WTC11 (cell line): ENCODE measurements at regions not wholly inside any gene's neighbourhood (a gene's known extent, or its start where the extent isn't known, plus 50 kb on each side); places are given as distances from the start of the nearest gene placed in this dataset.

Source experiments
- ATAC-seq: fragments of 200-7000 bp; cut with Tn5 transposase; 2 replicates; pipeline ENCODE4 v1.10.0; 2021; ENCODE audit warnings: mild to moderate bottlenecking, moderate library complexity
- CTCF ChIA-PET: fragments of 300-600 bp; sonication (Branson Sonifier 250); formaldehyde crosslinking; loops from one replicate; lab custom pipeline; 2021; ENCODE audit warnings: antibody characterized with exemption; lab: Charles Lee
- POLR2A ChIA-PET: fragments of 350-600 bp; sonication (Branson Sonifier 250); formaldehyde crosslinking; loops from one replicate; lab custom pipeline; 2021; ENCODE audit warnings: antibody characterized with exemption; lab: Charles Lee
- DNase-seq: peaks from one replicate; pipeline ENCODE4 v3.0.0; 2021; ENCODE audit warnings: low spot score
- H3K27ac Mint-ChIP-seq: 2 replicates; pipeline ENCODE4 v1.8.0; 2021; ENCODE audit warnings: mixed read lengths
- H3K27me3 Mint-ChIP-seq: 2 replicates; pipeline ENCODE4 v1.8.0; 2021; ENCODE audit warnings: low read depth, mild to moderate bottlenecking, moderate library complexity, mixed read lengths
- H3K36me3 Mint-ChIP-seq: 2 replicates; pipeline ENCODE4 v1.8.0; 2021; ENCODE audit warnings: mixed read lengths
- H3K4me1 Mint-ChIP-seq: 2 replicates; pipeline ENCODE4 v1.8.0; 2022; ENCODE audit warnings: mixed read lengths
- H3K4me3 Mint-ChIP-seq: 2 replicates; pipeline ENCODE4 v1.8.0; 2021; ENCODE audit warnings: mild to moderate bottlenecking, moderate library complexity, mixed read lengths
- H3K9me3 Mint-ChIP-seq: 2 replicates; pipeline ENCODE4 v1.8.0; 2021; ENCODE audit warnings: mixed read lengths
- ATF1 ChIP-seq: sonication (generic); formaldehyde crosslinking; IDR thresholded peaks from 2 replicates; pipeline ENCODE4 v1.8.1; 2023; ENCODE audit warnings: mild to moderate bottlenecking, moderate library complexity, missing genetic modification reagents
- ESRRA ChIP-seq: sonication (generic); formaldehyde crosslinking; IDR thresholded peaks from 2 replicates; pipeline ENCODE4 v1.8.1; 2022; ENCODE audit warnings: mild to moderate bottlenecking, missing genetic modification reagents, borderline replicate concordance
- NFATC4 ChIP-seq: fragments of 250-450 bp; sonication (Bioruptor Pico); IDR thresholded peaks from 2 replicates; pipeline ENCODE4 v1.9.0; 2021; ENCODE audit warnings: mild to moderate bottlenecking
- OVOL2 ChIP-seq: fragments of 250-450 bp; sonication (Bioruptor Pico); IDR thresholded peaks from 2 replicates; pipeline ENCODE4 v1.9.0; 2021; ENCODE audit warnings: mild to moderate bottlenecking, borderline replicate concordance
- SOX15 ChIP-seq: fragments of 250-450 bp; sonication (Bioruptor Pico); IDR thresholded peaks from 2 replicates; pipeline ENCODE4 v1.9.0; 2021; ENCODE audit warnings: mild to moderate bottlenecking
- TCF7 ChIP-seq: sonication (generic); formaldehyde crosslinking; IDR thresholded peaks from 2 replicates; pipeline ENCODE4 v1.8.0; 2022; ENCODE audit warnings: mild to moderate bottlenecking, low read depth, missing genetic modification reagents, moderate library complexity
- TP53 ChIP-seq: sonication (generic); formaldehyde crosslinking; IDR thresholded peaks from 2 replicates; pipeline ENCODE4 v1.8.1; 2023; ENCODE audit warnings: mild to moderate bottlenecking, missing genetic modification reagents
- ZBTB21 ChIP-seq: sonication (generic); formaldehyde crosslinking; IDR thresholded peaks from 2 replicates; pipeline ENCODE4 v1.8.1; 2023; ENCODE audit warnings: mild to moderate bottlenecking, missing genetic modification reagents, borderline replicate concordance
- ZNF232 ChIP-seq: sonication (generic); formaldehyde crosslinking; IDR thresholded peaks from 2 replicates; pipeline ENCODE4 v1.8.0; 2022; ENCODE audit warnings: mild to moderate bottlenecking, missing genetic modification reagents
- ZNF263 ChIP-seq: sonication (generic); formaldehyde crosslinking; IDR thresholded peaks from 2 replicates; pipeline ENCODE4 v1.8.1; 2022; ENCODE audit warnings: low read depth, mild to moderate bottlenecking, moderate library complexity, missing genetic modification reagents
- ZNF317 ChIP-seq: sonication (generic); formaldehyde crosslinking; IDR thresholded peaks from 2 replicates; pipeline ENCODE4 v1.8.1; 2023; ENCODE audit warnings: low read depth, mild to moderate bottlenecking, moderate library complexity, missing genetic modification reagents, borderline replicate concordance
- ZNF423 ChIP-seq: fragments of 250-450 bp; sonication (Bioruptor Pico); IDR thresholded peaks from 2 replicates; pipeline ENCODE4 v2.1.2; 2022; ENCODE audit warnings: mild to moderate bottlenecking, moderate library complexity
- ZNF671 ChIP-seq: fragments of 250-450 bp; sonication (Bioruptor Pico); IDR thresholded peaks from 2 replicates; pipeline ENCODE4 v1.8.0; 2021; ENCODE audit warnings: mild to moderate bottlenecking
- TF ChIP-seq, protein P1 (sequence below): sonication (generic); formaldehyde crosslinking; IDR thresholded peaks from 2 replicates; pipeline ENCODE4 v1.8.1; 2022; ENCODE audit warnings: mild to moderate bottlenecking, moderate library complexity, missing genetic modification reagents
- TF ChIP-seq, protein P2 (sequence below): fragments of 250-450 bp; sonication (Bioruptor Pico); conservative IDR thresholded peaks from 2 replicates; pipeline ENCODE4 v1.9.0; 2021; ENCODE audit warnings: mild to moderate bottlenecking
- TF ChIP-seq, protein P3 (sequence below): fragments of 250-450 bp; sonication (Bioruptor Pico); IDR thresholded peaks from 2 replicates; pipeline ENCODE4 v1.9.0; 2021; ENCODE audit warnings: mild to moderate bottlenecking
- TF ChIP-seq, protein P4 (sequence below): sonication (generic); formaldehyde crosslinking; IDR thresholded peaks from 2 replicates; pipeline ENCODE4 v1.8.1; 2022; ENCODE audit warnings: mild to moderate bottlenecking, missing genetic modification reagents, moderate library complexity, borderline replicate concordance
- TF ChIP-seq, protein P5 (sequence below): sonication (generic); formaldehyde crosslinking; IDR thresholded peaks from 2 replicates; pipeline ENCODE4 v1.8.0; 2022; ENCODE audit warnings: mild to moderate bottlenecking, missing genetic modification reagents

DNA sequence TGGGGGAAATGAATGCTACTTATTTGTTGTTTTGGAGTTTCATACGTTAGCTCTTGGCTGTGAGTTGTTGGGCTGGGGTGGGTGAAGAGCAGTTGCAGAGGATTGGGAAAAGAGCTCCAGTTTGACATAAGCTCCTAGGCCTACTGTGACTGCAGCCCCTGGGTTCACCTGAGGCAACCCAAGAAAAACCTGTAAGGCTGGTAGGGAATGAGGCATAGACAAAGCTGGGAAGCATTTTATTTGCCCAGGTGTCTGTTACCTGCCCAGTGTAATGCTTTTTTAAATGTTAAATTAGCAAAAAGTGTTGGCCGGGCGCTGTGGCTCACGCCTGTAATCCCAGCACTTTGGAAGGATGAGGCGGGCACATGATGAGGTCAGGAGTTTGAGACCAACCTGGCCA, 160.0 kb downstream of the FHIP1A start (continued):
- TF ChIP-seq ATF1 (no peak), TP53 (CRISPR knock-in tag) (no peak), SOX15 (no peak), OVOL2 (no peak), NFATC4 (CRISPR knock-in tag) (no peak), ZBTB21 (CRISPR knock-in tag) (no peak)
- TF ChIP-seq, protein P1, sequence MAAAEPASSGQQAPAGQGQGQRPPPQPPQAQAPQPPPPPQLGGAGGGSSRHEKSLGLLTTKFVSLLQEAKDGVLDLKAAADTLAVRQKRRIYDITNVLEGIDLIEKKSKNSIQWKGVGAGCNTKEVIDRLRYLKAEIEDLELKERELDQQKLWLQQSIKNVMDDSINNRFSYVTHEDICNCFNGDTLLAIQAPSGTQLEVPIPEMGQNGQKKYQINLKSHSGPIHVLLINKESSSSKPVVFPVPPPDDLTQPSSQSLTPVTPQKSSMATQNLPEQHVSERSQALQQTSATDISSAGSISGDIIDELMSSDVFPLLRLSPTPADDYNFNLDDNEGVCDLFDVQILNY (CRISPR knock-in tag) = no peak
- TF ChIP-seq, protein P2, sequence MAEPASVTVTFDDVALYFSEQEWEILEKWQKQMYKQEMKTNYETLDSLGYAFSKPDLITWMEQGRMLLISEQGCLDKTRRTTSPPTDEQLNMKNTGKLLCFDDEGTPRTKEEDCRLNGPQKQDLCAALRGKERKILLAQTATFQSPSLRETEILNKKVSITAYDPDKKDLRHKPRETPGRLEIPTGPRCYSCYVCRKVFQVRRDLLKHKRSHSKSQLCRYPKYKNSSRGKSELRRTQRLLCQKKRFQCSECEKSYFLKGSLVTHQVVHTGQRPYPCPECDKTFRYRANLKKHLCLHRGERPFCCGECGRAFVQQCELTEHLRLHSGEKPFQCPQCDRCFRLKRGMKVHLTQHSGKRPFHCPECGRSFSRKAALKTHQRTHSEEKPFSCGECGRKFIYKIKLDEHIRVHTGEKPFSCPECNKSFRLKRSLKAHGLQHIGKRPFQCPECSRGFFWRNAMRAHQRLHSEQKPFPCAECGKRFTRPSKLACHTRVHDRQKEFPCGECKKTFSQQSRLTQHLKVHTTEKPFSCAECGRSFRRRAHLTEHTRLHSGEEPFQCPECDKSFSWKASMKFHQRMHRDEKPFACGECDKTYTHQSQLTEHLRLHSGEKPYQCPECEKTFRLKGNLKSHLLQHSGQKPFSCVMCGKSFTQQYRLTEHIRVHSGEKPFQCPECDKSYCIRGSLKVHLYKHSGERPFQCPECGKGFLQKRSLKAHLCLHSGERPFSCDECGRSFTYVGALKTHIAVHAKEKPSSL (CRISPR knock-in tag) = no peak
- TF ChIP-seq, protein P3, sequence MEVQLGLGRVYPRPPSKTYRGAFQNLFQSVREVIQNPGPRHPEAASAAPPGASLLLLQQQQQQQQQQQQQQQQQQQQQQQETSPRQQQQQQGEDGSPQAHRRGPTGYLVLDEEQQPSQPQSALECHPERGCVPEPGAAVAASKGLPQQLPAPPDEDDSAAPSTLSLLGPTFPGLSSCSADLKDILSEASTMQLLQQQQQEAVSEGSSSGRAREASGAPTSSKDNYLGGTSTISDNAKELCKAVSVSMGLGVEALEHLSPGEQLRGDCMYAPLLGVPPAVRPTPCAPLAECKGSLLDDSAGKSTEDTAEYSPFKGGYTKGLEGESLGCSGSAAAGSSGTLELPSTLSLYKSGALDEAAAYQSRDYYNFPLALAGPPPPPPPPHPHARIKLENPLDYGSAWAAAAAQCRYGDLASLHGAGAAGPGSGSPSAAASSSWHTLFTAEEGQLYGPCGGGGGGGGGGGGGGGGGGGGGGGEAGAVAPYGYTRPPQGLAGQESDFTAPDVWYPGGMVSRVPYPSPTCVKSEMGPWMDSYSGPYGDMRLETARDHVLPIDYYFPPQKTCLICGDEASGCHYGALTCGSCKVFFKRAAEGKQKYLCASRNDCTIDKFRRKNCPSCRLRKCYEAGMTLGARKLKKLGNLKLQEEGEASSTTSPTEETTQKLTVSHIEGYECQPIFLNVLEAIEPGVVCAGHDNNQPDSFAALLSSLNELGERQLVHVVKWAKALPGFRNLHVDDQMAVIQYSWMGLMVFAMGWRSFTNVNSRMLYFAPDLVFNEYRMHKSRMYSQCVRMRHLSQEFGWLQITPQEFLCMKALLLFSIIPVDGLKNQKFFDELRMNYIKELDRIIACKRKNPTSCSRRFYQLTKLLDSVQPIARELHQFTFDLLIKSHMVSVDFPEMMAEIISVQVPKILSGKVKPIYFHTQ (CRISPR knock-in tag) = no peak
- TF ChIP-seq, protein P4, sequence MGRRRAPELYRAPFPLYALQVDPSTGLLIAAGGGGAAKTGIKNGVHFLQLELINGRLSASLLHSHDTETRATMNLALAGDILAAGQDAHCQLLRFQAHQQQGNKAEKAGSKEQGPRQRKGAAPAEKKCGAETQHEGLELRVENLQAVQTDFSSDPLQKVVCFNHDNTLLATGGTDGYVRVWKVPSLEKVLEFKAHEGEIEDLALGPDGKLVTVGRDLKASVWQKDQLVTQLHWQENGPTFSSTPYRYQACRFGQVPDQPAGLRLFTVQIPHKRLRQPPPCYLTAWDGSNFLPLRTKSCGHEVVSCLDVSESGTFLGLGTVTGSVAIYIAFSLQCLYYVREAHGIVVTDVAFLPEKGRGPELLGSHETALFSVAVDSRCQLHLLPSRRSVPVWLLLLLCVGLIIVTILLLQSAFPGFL (CRISPR knock-in tag) = no peak

DNA sequence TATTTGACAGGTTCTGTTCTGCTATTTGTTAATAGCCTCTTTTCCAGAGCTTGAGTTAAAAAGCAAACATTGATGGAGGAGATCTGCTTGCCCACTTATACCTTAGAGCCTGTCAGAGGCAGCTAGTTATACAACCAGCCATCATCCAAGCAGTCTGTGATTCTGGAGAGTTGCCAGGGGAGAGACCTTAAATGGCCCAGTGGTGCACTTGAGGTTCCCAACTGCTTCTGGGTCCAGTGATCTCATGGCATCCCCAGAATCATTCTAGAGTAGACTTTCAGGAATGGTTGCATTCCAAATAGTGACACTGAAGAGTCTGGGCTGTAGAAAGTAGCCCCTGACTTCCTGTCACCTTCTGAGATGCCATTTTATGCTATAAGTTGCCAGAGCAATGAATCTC, 160.7 kb downstream of the FHIP1A start:
- TF ChIP-seq TCF7 = no peak
- no peak for TF ChIP-seq ESRRA (CRISPR knock-in tag)
- no peak for TF ChIP-seq ZNF671
- no peak for TF ChIP-seq ZNF317 (CRISPR knock-in tag)
- TF ChIP-seq ZNF423 (CRISPR knock-in tag) = no peak
- ChIA-PET POLR2A (no interaction called here), CTCF (interaction anchor here (1.2 kb wide), 1 partner anchor 293 kb away, joined by 3 read pairs; the partner anchor contains the start of gene PRSS48)
- Mint-ChIP-seq H3K27ac (no peak overlapping the region), H3K4me1 (peaks cover 2% of the 10 kb centered on the region), H3K36me3 (no peaks in the 10 kb centered on the region), H3K27me3 (no peaks in the 10 kb centered on the region), H3K4me3 (no peak overlapping the region), H3K9me3 (no peaks in the 10 kb centered on the region)
- no peak for DNase-seq
- no peak for ATAC-seq

DNA sequence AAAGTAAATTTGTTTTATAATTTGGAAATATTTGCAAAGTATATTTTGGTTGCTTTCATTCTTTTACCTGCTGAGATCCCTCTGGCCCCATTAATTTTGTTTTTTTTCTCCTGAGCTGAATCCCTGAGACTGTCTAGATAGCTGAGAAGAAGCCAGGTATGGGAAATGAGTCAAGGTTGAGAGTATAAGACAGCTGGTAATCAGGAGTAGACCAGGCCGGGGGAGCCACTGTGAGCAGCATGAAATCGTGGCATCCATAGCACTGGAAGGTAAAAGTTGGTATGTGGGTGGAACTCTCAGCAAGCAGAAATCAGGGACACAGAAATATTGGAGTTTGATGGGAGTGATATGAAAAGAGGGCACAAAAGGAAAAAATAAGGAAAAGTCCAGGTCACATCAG, 164.5 kb downstream of the FHIP1A start:
- Mint-ChIP-seq H3K36me3 (peaks cover 12% of the 10 kb centered on the region), H3K27ac (no peak overlapping the region), H3K4me1 (no peaks in the 10 kb centered on the region; the same call in 1 of the 2 replicates), H3K9me3 (no peaks in the 10 kb centered on the region), H3K27me3 (no peaks in the 10 kb centered on the region), H3K4me3 (no peak overlapping the region)
- POLR2A ChIA-PET = interaction anchor here (0.9 kb wide), 1 partner anchor 10 kb away, joined by 3 read pairs; no protein-coding TSS in a partner anchor
- ATAC-seq (no peak), DNase-seq (no peak)
- CTCF ChIA-PET = no interaction called here
- TF ChIP-seq ZNF263 (CRISPR knock-in tag) (no peak), ZNF232 (CRISPR knock-in tag) (no peak)
- TF ChIP-seq, protein P5, sequence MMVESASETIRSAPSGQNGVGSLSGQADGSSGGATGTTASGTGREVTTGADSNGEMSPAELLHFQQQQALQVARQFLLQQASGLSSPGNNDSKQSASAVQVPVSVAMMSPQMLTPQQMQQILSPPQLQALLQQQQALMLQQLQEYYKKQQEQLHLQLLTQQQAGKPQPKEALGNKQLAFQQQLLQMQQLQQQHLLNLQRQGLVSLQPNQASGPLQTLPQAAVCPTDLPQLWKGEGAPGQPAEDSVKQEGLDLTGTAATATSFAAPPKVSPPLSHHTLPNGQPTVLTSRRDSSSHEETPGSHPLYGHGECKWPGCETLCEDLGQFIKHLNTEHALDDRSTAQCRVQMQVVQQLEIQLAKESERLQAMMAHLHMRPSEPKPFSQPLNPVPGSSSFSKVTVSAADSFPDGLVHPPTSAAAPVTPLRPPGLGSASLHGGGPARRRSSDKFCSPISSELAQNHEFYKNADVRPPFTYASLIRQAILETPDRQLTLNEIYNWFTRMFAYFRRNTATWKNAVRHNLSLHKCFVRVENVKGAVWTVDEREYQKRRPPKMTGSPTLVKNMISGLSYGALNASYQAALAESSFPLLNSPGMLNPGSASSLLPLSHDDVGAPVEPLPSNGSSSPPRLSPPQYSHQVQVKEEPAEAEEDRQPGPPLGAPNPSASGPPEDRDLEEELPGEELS (CRISPR knock-in tag) = no peak
